HepG2 (cell line): ENCODE measurements at regions not wholly inside any gene's neighbourhood (a gene's known extent, or its start where the extent isn't known, plus 50 kb on each side); places are given as distances from the start of the nearest gene placed in this dataset.

Source experiments
- ATAC-seq: fragments of 200-7000 bp; cut with Tn5 transposase; 3 replicates; pipeline ENCODE4 v1.9.1; 2020; ENCODE audit warnings: mild to moderate bottlenecking, moderate library complexity
- BruUV-seq: library from RNA; stranded (reverse); fragments of 400-500 nt; replicated peaks from 2 replicates; lab custom pipeline; 2021; lab: Mats Ljungman, UMichigan
- CTCF ChIA-PET: fragments of 300-600 bp; formaldehyde crosslinking; extraction: SDS; loops from one replicate; lab custom pipeline; 2021; ENCODE audit warnings: low total read pairs, inconsistent platforms, low intra/inter-chr PET ratio; lab: Yijun Ruan, JAX
- POLR2A ChIA-PET: fragments of 350-600 bp; sonication (Branson Sonifier 250); formaldehyde crosslinking; loops from one replicate; lab custom pipeline; 2020; ENCODE audit warnings: antibody characterized with exemption, inconsistent platforms; lab: Yijun Ruan, JAX
- DNase-seq: peaks from one replicate; pipeline ENCODE4 v3.0.0-alpha.2; 2015; ENCODE audit warnings: low spot score
- FAIRE-seq: peaks from 3 replicates; lab custom pipeline; 2011; peaks lifted over from hg19 to GRCh38; lab: Jason Lieb, UNC
- H2AFZ ChIP-seq: one replicate; pipeline ENCODE4 v1.6.1; 2011; ENCODE audit warnings: low read length, inconsistent platforms
- H3K27ac ChIP-seq: fragments of 300-600 bp; 3 replicates; pipeline ENCODE4 v1.8.0; 2011; ENCODE audit warnings: mixed run types, mild to moderate bottlenecking, mixed read lengths, low read length, inconsistent platforms; ENCODE audit not compliant: insufficient read depth; ENCODE audit errors: extremely low read length
- H3K27me3 ChIP-seq, 2 experiments: fragments of 200-600 bp in 1 of 2; 2 replicates in 1 of 2; 3 replicates in 1 of 2; pipeline versions ENCODE4 v1.6.0 to v1.8.0; 2011; ENCODE audit warnings: low read length in 2 of 2, mild to moderate bottlenecking in 2 of 2, moderate library complexity in 2 of 2, inconsistent platforms in 1 of 2; ENCODE audit not compliant: insufficient read depth in 2 of 2, control insufficient read depth in 1 of 2
- H3K36me3 ChIP-seq, 2 experiments: fragments of 200-600 bp in 1 of 2; replicated peaks in 1 of 2; 2 replicates in 1 of 2; 3 replicates in 1 of 2; pipeline versions ENCODE4 v1.5.1 to v1.8.0; 2011; ENCODE audit warnings: low read length in 2 of 2, inconsistent platforms in 1 of 2; ENCODE audit not compliant: insufficient read depth in 2 of 2, control insufficient read depth in 1 of 2
- H3K4me1 ChIP-seq: 2 replicates; pipeline ENCODE4 v1.5.1; 2012; ENCODE audit warnings: low read length, inconsistent platforms; ENCODE audit not compliant: insufficient read depth
- H3K4me2 ChIP-seq: 2 replicates; pipeline ENCODE4 v1.6.0; 2011; ENCODE audit warnings: low read depth, low read length, inconsistent platforms
- H3K4me3 ChIP-seq, 3 experiments: fragments of 200-600 bp in 1 of 3; sonication (generic), shearing (Covaris generic) in 1 of 3; replicated peaks in 1 of 3; 2 replicates each; pipeline ENCODE4 v1.5.1; 2011 to 2016; ENCODE audit warnings: low read length in 3 of 3, inconsistent platforms in 2 of 3, low read depth in 2 of 3, mild to moderate bottlenecking in 2 of 3, control low read depth in 1 of 3, mixed read lengths in 1 of 3; ENCODE audit not compliant: insufficient read depth in 1 of 3
- H3K79me2 ChIP-seq: one replicate; pipeline ENCODE4 v1.6.1; 2011; ENCODE audit warnings: low read length, inconsistent platforms; ENCODE audit not compliant: insufficient read depth
- H3K9ac ChIP-seq: 2 replicates; pipeline ENCODE4 v1.6.0; 2011; ENCODE audit warnings: mild to moderate bottlenecking, low read depth, low read length, inconsistent platforms; ENCODE audit not compliant: insufficient read depth
- H3K9me3 ChIP-seq: 2 replicates; pipeline ENCODE4 v1.5.1; 2012; ENCODE audit warnings: mild to moderate bottlenecking, low read length
- H4K20me1 ChIP-seq: 2 replicates; pipeline ENCODE4 v1.6.0; 2011; ENCODE audit warnings: inconsistent platforms, mild to moderate bottlenecking, low read length, moderate library complexity; ENCODE audit not compliant: insufficient read depth
- CAMTA2 ChIP-seq: sonication (generic); formaldehyde crosslinking; IDR thresholded peaks from 2 replicates; pipeline ENCODE4 v1.4.0; 2020; ENCODE audit warnings: mild to moderate bottlenecking, missing genetic modification reagents, borderline replicate concordance
- DZIP1 ChIP-seq: sonication (generic); formaldehyde crosslinking; IDR thresholded peaks from 2 replicates; pipeline ENCODE4 v1.5.0; 2020; ENCODE audit warnings: mild to moderate bottlenecking, missing genetic modification reagents
- GABPA ChIP-seq, 2 experiments: IDR thresholded peaks; 2 replicates each; pipeline ENCODE4 v1.6.1; 2011 to 2016; ENCODE audit warnings: low read depth in 2 of 2, low read length in 1 of 2, missing biosample characterization in 1 of 2, missing genetic modification characterization in 1 of 2
- IKZF4 ChIP-seq: sonication (generic); formaldehyde crosslinking; IDR thresholded peaks from 2 replicates; pipeline ENCODE4 v1.5.1; 2020; ENCODE audit warnings: borderline replicate concordance, mild to moderate bottlenecking, low read depth, missing genetic modification reagents; ENCODE audit errors: not compliant biosample characterization
- NR1H2 ChIP-seq: sonication (generic); formaldehyde crosslinking; IDR thresholded peaks from 2 replicates; pipeline ENCODE4 v1.8.1; 2022; ENCODE audit warnings: low read depth, missing genetic modification reagents, borderline replicate concordance
- RAD21 ChIP-seq: fragments of 450-650 bp; formaldehyde crosslinking; IDR thresholded peaks from 2 replicates; pipeline ENCODE4 v1.5.0; 2020; ENCODE audit warnings: mild to moderate bottlenecking
- SMAD9 ChIP-seq: sonication (generic); formaldehyde crosslinking; IDR thresholded peaks from 2 replicates; pipeline ENCODE4 v1.5.1; 2020; ENCODE audit warnings: mild to moderate bottlenecking, missing genetic modification reagents
- SPEN ChIP-seq: sonication (generic); formaldehyde crosslinking; IDR thresholded peaks from 2 replicates; pipeline ENCODE4 v1.5.1; 2020; ENCODE audit warnings: low read depth, mild to moderate bottlenecking, missing genetic modification reagents
- THYN1 ChIP-seq: sonication (generic); formaldehyde crosslinking; IDR thresholded peaks from 2 replicates; pipeline ENCODE4 v1.8.1; 2023; ENCODE audit warnings: low read depth, mild to moderate bottlenecking, moderate library complexity, missing genetic modification reagents, borderline replicate concordance
- ZNF335 ChIP-seq: sonication (generic); formaldehyde crosslinking; IDR thresholded peaks from 2 replicates; pipeline ENCODE4 v1.4.0; 2020; ENCODE audit warnings: missing genetic modification reagents
- ZNF34 ChIP-seq: sonication (generic); formaldehyde crosslinking; IDR thresholded peaks from 2 replicates; pipeline ENCODE4 v1.4.0; 2020; ENCODE audit warnings: mild to moderate bottlenecking, missing genetic modification reagents, borderline replicate concordance
- WGBS: methylation state at CpG from one replicate; pipeline ENCODE4 v1.1.6; 2017; ENCODE audit warnings: low lambda C conversion rate; 5-methylcytosine and 5-hydroxymethylcytosine counted together
- in situ Hi-C: cut with HindIII; loops from 2 replicates; pipeline ENCODE4 v1.10.0; 2017; ENCODE audit warnings: low pct_unique_long_range_greater_than_20kb; ENCODE audit not compliant: extremely low pct_ligation_motif_present
- intact Hi-C: fragments of 100-400 bp; cut with micrococcal nuclease; formaldehyde crosslinking; loops from one replicate; pipeline ENCODE4 v1.10.0; 2022; ENCODE audit not compliant: unreplicated experiment
- TF ChIP-seq, protein P1 (sequence below): IDR thresholded peaks from 2 replicates; pipeline ENCODE4 v1.6.1; 2016
- TF ChIP-seq, protein P2 (sequence below): sonication (generic); formaldehyde crosslinking; IDR thresholded peaks from 2 replicates; pipeline ENCODE4 v1.5.1; 2020; ENCODE audit warnings: mild to moderate bottlenecking, missing genetic modification reagents, borderline replicate concordance

DNA sequence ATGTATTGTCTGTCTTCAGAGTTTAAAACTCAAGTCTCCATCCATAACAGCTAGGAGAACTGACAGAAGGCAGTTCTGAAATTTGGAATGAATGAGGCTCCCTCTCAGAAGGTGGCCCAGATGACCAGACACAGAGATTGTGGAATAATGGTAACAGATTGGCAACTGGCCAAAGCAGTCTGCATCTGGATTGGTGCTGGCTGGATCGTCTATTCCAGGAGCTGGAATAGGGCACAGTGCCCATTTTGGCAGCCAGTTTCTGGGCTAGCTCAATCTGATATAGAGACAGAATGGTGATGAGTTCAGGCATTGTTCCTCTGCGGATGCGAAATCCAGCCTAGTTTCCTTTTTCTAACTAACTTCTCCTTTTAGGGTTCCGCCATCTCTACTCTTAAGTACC, 851.7 kb downstream of the PDCD6IP start:
- Histone ChIP-seq H3K27ac (no peak overlapping the region), H3K36me3 (no peaks in the 10 kb centered on the region), H3K9ac (no peak overlapping the region), H3K4me2 (no peak overlapping the region), H4K20me1 (no peaks in the 10 kb centered on the region), H3K4me1 (no peaks in the 10 kb centered on the region), H3K27me3 (no peaks in the 10 kb centered on the region), H3K4me3 (no peak overlapping the region), H2AFZ (no peak overlapping the region), H3K79me2 (no peaks in the 10 kb centered on the region), H3K9me3 (peaks cover 5% of the 10 kb centered on the region; the same call in 1 of the 2 replicates)
- ChIA-PET CTCF (no interaction called here), POLR2A (no interaction called here)
- 61% methylated on average over 4 of the region's 4 CpGs for WGBS
- BruUV-seq: no TSS peak
- ATAC-seq (no peak), FAIRE-seq (no peak), DNase-seq (no peak)
- intact Hi-C loops (no loop called here), in situ Hi-C loops (no loop called here)
- TF ChIP-seq GABPA (IDR thresholded peaks at IDR 0.05; ENCODE audit: low read depth, low read length) (no peak), GABPA (CRISPR knock-in tag; IDR thresholded peaks at IDR 0.05; ENCODE audit: low read depth) (no peak), DZIP1 (no peak), ZNF335 (CRISPR knock-in tag) (no peak), RAD21 (CRISPR knock-in tag) (no peak), NR1H2 (CRISPR knock-in tag) (no peak), ZNF34 (no peak), THYN1 (no peak), SPEN (no peak), IKZF4 (CRISPR knock-in tag) (no peak), CAMTA2 (CRISPR knock-in tag) (no peak), SMAD9 (CRISPR knock-in tag) (no peak)
- TF ChIP-seq, protein P1, sequence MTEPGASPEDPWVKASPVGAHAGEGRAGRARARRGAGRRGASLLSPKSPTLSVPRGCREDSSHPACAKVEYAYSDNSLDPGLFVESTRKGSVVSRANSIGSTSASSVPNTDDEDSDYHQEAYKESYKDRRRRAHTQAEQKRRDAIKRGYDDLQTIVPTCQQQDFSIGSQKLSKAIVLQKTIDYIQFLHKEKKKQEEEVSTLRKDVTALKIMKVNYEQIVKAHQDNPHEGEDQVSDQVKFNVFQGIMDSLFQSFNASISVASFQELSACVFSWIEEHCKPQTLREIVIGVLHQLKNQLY (CRISPR knock-in tag): no peak
- TF ChIP-seq, protein P2, sequence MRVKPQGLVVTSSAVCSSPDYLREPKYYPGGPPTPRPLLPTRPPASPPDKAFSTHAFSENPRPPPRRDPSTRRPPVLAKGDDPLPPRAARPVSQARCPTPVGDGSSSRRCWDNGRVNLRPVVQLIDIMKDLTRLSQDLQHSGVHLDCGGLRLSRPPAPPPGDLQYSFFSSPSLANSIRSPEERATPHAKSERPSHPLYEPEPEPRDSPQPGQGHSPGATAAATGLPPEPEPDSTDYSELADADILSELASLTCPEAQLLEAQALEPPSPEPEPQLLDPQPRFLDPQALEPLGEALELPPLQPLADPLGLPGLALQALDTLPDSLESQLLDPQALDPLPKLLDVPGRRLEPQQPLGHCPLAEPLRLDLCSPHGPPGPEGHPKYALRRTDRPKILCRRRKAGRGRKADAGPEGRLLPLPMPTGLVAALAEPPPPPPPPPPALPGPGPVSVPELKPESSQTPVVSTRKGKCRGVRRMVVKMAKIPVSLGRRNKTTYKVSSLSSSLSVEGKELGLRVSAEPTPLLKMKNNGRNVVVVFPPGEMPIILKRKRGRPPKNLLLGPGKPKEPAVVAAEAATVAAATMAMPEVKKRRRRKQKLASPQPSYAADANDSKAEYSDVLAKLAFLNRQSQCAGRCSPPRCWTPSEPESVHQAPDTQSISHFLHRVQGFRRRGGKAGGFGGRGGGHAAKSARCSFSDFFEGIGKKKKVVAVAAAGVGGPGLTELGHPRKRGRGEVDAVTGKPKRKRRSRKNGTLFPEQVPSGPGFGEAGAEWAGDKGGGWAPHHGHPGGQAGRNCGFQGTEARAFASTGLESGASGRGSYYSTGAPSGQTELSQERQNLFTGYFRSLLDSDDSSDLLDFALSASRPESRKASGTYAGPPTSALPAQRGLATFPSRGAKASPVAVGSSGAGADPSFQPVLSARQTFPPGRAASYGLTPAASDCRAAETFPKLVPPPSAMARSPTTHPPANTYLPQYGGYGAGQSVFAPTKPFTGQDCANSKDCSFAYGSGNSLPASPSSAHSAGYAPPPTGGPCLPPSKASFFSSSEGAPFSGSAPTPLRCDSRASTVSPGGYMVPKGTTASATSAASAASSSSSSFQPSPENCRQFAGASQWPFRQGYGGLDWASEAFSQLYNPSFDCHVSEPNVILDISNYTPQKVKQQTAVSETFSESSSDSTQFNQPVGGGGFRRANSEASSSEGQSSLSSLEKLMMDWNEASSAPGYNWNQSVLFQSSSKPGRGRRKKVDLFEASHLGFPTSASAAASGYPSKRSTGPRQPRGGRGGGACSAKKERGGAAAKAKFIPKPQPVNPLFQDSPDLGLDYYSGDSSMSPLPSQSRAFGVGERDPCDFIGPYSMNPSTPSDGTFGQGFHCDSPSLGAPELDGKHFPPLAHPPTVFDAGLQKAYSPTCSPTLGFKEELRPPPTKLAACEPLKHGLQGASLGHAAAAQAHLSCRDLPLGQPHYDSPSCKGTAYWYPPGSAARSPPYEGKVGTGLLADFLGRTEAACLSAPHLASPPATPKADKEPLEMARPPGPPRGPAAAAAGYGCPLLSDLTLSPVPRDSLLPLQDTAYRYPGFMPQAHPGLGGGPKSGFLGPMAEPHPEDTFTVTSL (CRISPR knock-in tag): no peak
